Endodermal cell (in vitro differentiated cells): ENCODE measurements at regions not wholly inside any gene's neighbourhood (a gene's known extent, or its start where the extent isn't known, plus 50 kb on each side); places are given as distances from the start of the nearest gene placed in this dataset.

Experiments
- DNase-seq: peaks from one replicate; pipeline ENCODE4 v3.0.0-alpha.2; 2017
- H3K27ac ChIP-seq: 2 replicates; pipeline ENCODE4 v1.5.1; 2013; ENCODE audit warnings: mild to moderate bottlenecking, low read depth, low read length, moderate library complexity
- H3K27me3 ChIP-seq: 2 replicates; pipeline ENCODE4 v1.6.1; 2013; ENCODE audit warnings: mild to moderate bottlenecking, low read length, moderate library complexity; ENCODE audit not compliant: insufficient read depth, control insufficient read depth, poor library complexity, severe bottlenecking
- H3K36me3 ChIP-seq: 2 replicates; pipeline ENCODE4 v1.7.0; 2013; ENCODE audit warnings: mild to moderate bottlenecking, low read length, moderate library complexity; ENCODE audit not compliant: control insufficient read depth, insufficient read depth
- H3K4me1 ChIP-seq: one replicate; pipeline ENCODE4 v1.7.0; 2013; ENCODE audit warnings: low read length; ENCODE audit not compliant: control insufficient read depth, insufficient read depth
- H3K4me3 ChIP-seq: 2 replicates; pipeline ENCODE4 v1.5.1; 2013; ENCODE audit warnings: mild to moderate bottlenecking, low read length, moderate library complexity
- H3K9ac ChIP-seq: 2 replicates; pipeline ENCODE4 v1.6.1; 2013; ENCODE audit warnings: mild to moderate bottlenecking, low read length, moderate library complexity; ENCODE audit not compliant: poor library complexity, severe bottlenecking; ENCODE audit errors: extremely low read depth
- H3K9me3 ChIP-seq: 2 replicates; pipeline ENCODE4 v1.6.1; 2013; ENCODE audit warnings: mild to moderate bottlenecking, low read length, moderate library complexity; ENCODE audit not compliant: control insufficient read depth
- H3K27ac Mint-ChIP-seq: 2 replicates; pipeline ENCODE4 v1.8.0; 2020; ENCODE audit warnings: mixed read lengths
- H3K27me3 Mint-ChIP-seq: 2 replicates; pipeline ENCODE4 v1.8.0; 2021; ENCODE audit warnings: mild to moderate bottlenecking, mixed read lengths; ENCODE audit not compliant: insufficient read depth
- H3K36me3 Mint-ChIP-seq: 2 replicates; pipeline ENCODE4 v1.8.0; 2020; ENCODE audit warnings: low read depth, mixed read lengths
- H3K4me1 Mint-ChIP-seq: 2 replicates; pipeline ENCODE4 v1.8.0; 2020; ENCODE audit warnings: mixed read lengths
- H3K4me3 Mint-ChIP-seq: 2 replicates; pipeline ENCODE4 v1.8.0; 2020; ENCODE audit warnings: mild to moderate bottlenecking, moderate library complexity, mixed read lengths
- H3K9me3 Mint-ChIP-seq: 2 replicates; pipeline ENCODE4 v1.8.0; 2020; ENCODE audit warnings: mild to moderate bottlenecking, mixed read lengths
- WGBS, 2 experiments: methylation state at CpG; one replicate each; pipeline versions ENCODE4 v1.1.5 to v1.1.7; 2013; ENCODE audit warnings: missing lambda C conversion rate in 2 of 2, mixed read lengths in 1 of 2; ENCODE audit not compliant: insufficient coverage in 1 of 2, insufficient read length in 1 of 2; 5-methylcytosine and 5-hydroxymethylcytosine counted together
- TF ChIP-seq, protein P1 (sequence below): fragments of 200-600 bp; sonication (generic); conservative IDR thresholded peaks from 2 replicates; pipeline ENCODE4 v1.5.0; 2021; ENCODE audit warnings: antibody characterized with exemption, mild to moderate bottlenecking

DNA sequence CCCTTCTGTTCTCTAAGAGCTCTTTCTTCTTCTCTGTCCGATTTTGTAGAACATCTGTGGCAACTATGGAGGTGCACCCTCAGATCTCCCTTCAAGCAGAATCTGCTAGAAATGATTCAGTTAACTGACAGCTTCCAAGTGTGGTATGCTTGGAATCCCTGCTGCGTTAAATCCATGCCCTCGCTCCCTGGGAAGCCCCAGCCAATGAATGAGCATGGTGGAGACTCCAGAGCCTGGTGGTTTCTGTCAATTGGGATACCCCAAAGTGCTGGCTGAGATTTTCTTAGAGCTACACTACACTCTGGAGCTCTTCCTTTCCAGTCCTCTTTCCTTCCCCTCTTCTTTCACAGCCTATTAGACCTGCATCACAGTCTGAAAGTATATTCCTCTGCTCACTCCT is 116.3 kb upstream of the C1orf21 start:
- Mint-ChIP-seq H3K36me3 (no peaks in the 10 kb centered on the region), H3K4me1 (peaks cover 22% of the 10 kb centered on the region), H3K27me3 (peaks cover 9% of the 10 kb centered on the region), H3K27ac (no peak overlapping the region), H3K4me3 (no peak overlapping the region), H3K9me3 (no peaks in the 10 kb centered on the region)
- DNase-seq, result peak; percentile 82
- Histone ChIP-seq H3K27me3 (no peaks in the 10 kb centered on the region), H3K4me3 (no peak overlapping the region), H3K27ac (no peak overlapping the region), H3K9me3 (peaks cover 9% of the 10 kb centered on the region), H3K4me1 (peaks cover 18% of the 10 kb centered on the region), H3K36me3 (no peaks in the 10 kb centered on the region), H3K9ac (no peak overlapping the region)
- TF ChIP-seq, protein P1, sequence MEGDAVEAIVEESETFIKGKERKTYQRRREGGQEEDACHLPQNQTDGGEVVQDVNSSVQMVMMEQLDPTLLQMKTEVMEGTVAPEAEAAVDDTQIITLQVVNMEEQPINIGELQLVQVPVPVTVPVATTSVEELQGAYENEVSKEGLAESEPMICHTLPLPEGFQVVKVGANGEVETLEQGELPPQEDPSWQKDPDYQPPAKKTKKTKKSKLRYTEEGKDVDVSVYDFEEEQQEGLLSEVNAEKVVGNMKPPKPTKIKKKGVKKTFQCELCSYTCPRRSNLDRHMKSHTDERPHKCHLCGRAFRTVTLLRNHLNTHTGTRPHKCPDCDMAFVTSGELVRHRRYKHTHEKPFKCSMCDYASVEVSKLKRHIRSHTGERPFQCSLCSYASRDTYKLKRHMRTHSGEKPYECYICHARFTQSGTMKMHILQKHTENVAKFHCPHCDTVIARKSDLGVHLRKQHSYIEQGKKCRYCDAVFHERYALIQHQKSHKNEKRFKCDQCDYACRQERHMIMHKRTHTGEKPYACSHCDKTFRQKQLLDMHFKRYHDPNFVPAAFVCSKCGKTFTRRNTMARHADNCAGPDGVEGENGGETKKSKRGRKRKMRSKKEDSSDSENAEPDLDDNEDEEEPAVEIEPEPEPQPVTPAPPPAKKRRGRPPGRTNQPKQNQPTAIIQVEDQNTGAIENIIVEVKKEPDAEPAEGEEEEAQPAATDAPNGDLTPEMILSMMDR, result no peak
- WGBS, 2 experiments, result 35 to 45% methylated on average over 3 of the region's 3 CpGs

DNA sequence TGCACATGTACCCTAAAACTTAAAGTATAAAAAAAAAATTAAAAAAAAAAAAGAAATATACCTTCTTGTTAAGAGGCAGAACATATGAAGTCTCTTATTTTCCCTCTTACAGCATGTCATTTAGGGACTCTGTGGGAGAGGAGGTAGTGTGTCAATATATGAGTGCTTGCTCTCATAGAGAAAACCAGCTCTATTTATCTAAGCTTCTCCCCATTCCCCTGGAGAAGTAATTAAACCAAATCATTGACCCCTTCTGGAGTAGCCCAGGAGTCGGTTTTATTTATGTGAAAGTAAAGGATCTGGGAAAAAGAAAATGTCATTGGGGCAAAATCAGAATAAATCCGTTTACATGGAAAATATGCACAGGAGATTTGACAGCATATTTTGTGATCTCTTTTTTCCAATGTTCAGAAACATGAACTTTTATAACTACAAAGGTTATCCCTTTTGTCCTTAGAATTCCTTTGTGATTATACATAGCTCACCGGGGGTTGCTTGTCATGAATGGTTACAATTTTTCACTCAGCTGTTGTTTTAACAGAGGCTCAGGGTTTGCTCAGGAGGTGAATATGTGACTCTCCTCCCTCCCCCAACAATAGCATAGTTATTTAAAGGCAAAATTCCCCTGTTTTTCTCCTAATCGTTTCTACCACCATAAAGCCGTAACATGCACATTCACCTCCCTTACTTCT is 114.5 kb upstream of the C1orf21 start:
- Histone ChIP-seq H3K27me3 (no peaks in the 10 kb centered on the region), H3K4me1 (peaks cover 18% of the 10 kb centered on the region), H3K4me3 (peak overlapping the region; percentile 11), H3K36me3 (no peaks in the 10 kb centered on the region), H3K9me3 (peaks cover 9% of the 10 kb centered on the region), H3K9ac (no peak overlapping the region), H3K27ac (no peak overlapping the region)
- Mint-ChIP-seq H3K36me3 (no peaks in the 10 kb centered on the region), H3K4me3 (no peak overlapping the region), H3K27ac (no peak overlapping the region), H3K27me3 (peaks cover 9% of the 10 kb centered on the region), H3K9me3 (no peaks in the 10 kb centered on the region), H3K4me1 (peaks cover 22% of the 10 kb centered on the region)
- DNase-seq, result no peak
- 58 to 60% methylated on average over 4 to 5 of the region's 5 CpGs for WGBS, 2 experiments
- TF ChIP-seq, protein P1, result no peak

DNA sequence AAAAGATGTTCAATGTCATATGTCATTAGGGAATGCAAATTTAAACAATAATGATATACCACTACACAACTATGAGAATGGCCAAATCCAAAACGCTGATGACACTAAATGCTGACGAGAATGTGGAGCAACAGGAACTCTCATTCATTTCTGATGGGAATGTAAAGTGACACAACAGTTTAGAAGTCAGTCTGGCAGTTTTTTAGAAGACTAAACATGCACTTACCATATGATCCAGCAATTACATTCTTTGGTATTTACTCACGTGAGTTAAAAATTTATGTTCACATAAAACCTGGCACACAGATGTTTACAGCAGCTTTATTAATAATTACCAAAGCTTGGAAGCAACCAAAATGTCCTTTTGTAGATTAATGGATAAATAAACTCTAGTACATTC is 110.4 kb upstream of the C1orf21 start:
- H3K4me3 Mint-ChIP-seq, result no peak overlapping the region
- no peak overlapping the region for H3K27ac Mint-ChIP-seq
- H3K36me3 Mint-ChIP-seq, result no peaks in the 10 kb centered on the region
- H3K9me3 Mint-ChIP-seq, result no peaks in the 10 kb centered on the region
- no peak for DNase-seq
- Histone ChIP-seq H3K4me1 (peaks cover 11% of the 10 kb centered on the region), H3K36me3 (no peaks in the 10 kb centered on the region), H3K4me3 (no peak overlapping the region), H3K27me3 (no peaks in the 10 kb centered on the region), H3K9ac (no peak overlapping the region), H3K9me3 (peaks cover 9% of the 10 kb centered on the region), H3K27ac (no peak overlapping the region)
- TF ChIP-seq, protein P1, result no peak
- H3K27me3 Mint-ChIP-seq, result peaks cover 6% of the 10 kb centered on the region
- peaks cover 11% of the 10 kb centered on the region for H3K4me1 Mint-ChIP-seq
- WGBS, 2 experiments, result 92% methylated on average over 3 of the region's 3 CpGs; no CpG with 5 or more reads in 1 of the 2 experiments
